K562 (cell line): ENCODE measurements at regions not wholly inside any gene's neighbourhood (a gene's known extent, or its start where the extent isn't known, plus 50 kb on each side); places are given as distances from the start of the nearest gene placed in this dataset.

Experiments
- ATAC-seq: fragments of 200-7000 bp; cut with Tn5 transposase; 3 replicates; pipeline ENCODE4 v1.9.1; 2020; ENCODE audit warnings: moderate library complexity
- BruUV-seq: library from RNA; stranded (reverse); fragments of 400-500 nt; replicated peaks from 2 replicates; lab custom pipeline; 2021; lab: Mats Ljungman, UMichigan
- CTCF ChIA-PET: fragments of 300-600 bp; formaldehyde crosslinking; extraction: SDS; loops from one replicate; lab custom pipeline; 2021; ENCODE audit warnings: low intra/inter-chr PET ratio; lab: Yijun Ruan, JAX
- POLR2A ChIA-PET: fragments of 300-600, 350-650 bp; sonication (Branson Sonifier 250); formaldehyde crosslinking; extraction: SDS; loops from one replicate; lab custom pipeline; 2021; ENCODE audit warnings: antibody characterized with exemption, inconsistent platforms; lab: Yijun Ruan, JAX
- DNase-seq, 4 experiments: peaks; one replicate each; pipeline versions ENCODE4 v3.0.0 to v3.0.0-alpha.2; 2011 to 2018; ENCODE audit warnings: low spot score in 3 of 4, mixed read lengths in 3 of 4; ENCODE audit errors: extremely low read depth in 1 of 4
- FAIRE-seq: peaks from 2 replicates; lab custom pipeline; 2011; peaks lifted over from hg19 to GRCh38; lab: Jason Lieb, UNC
- H2AFZ ChIP-seq: 2 replicates; pipeline ENCODE4 v1.6.0; 2011; ENCODE audit warnings: low read depth, low read length, control low read depth, inconsistent platforms
- H3K27ac ChIP-seq: fragments of 200-600 bp; 3 replicates; pipeline ENCODE4 v1.8.0; 2011; ENCODE audit warnings: low read depth, mild to moderate bottlenecking, control low read depth, inconsistent platforms, low read length, moderate library complexity, mixed read lengths; ENCODE audit errors: extremely low read depth
- H3K27me3 ChIP-seq, 2 experiments: fragments of 300-600 bp in 1 of 2; 2 replicates in 1 of 2; 3 replicates in 1 of 2; pipeline versions ENCODE4 v1.6.0 to v1.8.0; 2011; ENCODE audit warnings: inconsistent platforms in 2 of 2, low read length in 2 of 2, mild to moderate bottlenecking in 1 of 2, mixed read lengths in 1 of 2, moderate library complexity in 1 of 2; ENCODE audit not compliant: control insufficient read depth in 2 of 2, insufficient read depth in 2 of 2
- H3K36me3 ChIP-seq: fragments of 300-600 bp; 3 replicates; pipeline ENCODE4 v1.8.0; 2011; ENCODE audit warnings: mild to moderate bottlenecking, low read length, inconsistent platforms; ENCODE audit not compliant: control insufficient read depth, insufficient read depth
- H3K4me1 ChIP-seq, 2 experiments: fragments of 200-600 bp in 1 of 2; replicated peaks in 1 of 2; 2 replicates in 1 of 2; 3 replicates in 1 of 2; pipeline versions ENCODE4 v1.5.1 to v1.8.0; 2011; ENCODE audit warnings: inconsistent platforms in 2 of 2, low read length in 2 of 2, mild to moderate bottlenecking in 1 of 2, mixed read lengths in 1 of 2, moderate library complexity in 1 of 2; ENCODE audit not compliant: control insufficient read depth in 2 of 2, insufficient read depth in 2 of 2
- H3K4me2 ChIP-seq: 2 replicates; pipeline ENCODE4 v1.6.1; 2011; ENCODE audit warnings: low read length, control low read depth, inconsistent platforms, mixed read lengths; ENCODE audit not compliant: insufficient read depth
- H3K4me3 ChIP-seq: fragments of 200-600 bp; sonication (generic), shearing (Covaris generic); 2 replicates; pipeline ENCODE4 v1.5.1; 2016; ENCODE audit warnings: control low read depth, inconsistent platforms
- H3K79me2 ChIP-seq: fragments of 200-600 bp; 3 replicates; pipeline ENCODE4 v1.8.0; 2011; ENCODE audit warnings: low read length, inconsistent platforms; ENCODE audit not compliant: control insufficient read depth, insufficient read depth
- H3K9ac ChIP-seq, 2 experiments: 2 replicates each; pipeline versions ENCODE4 v1.6.0 to v1.6.1; 2011; ENCODE audit warnings: low read depth in 2 of 2, low read length in 2 of 2, control low read depth in 1 of 2, inconsistent platforms in 1 of 2, mild to moderate bottlenecking in 1 of 2, mixed read lengths in 1 of 2; ENCODE audit not compliant: insufficient read depth in 1 of 2
- H3K9me1 ChIP-seq: one replicate; pipeline ENCODE4 v1.6.0; 2011; ENCODE audit warnings: inconsistent platforms, mild to moderate bottlenecking, low read length, moderate library complexity; ENCODE audit not compliant: control insufficient read depth, insufficient read depth
- H3K9me3 ChIP-seq: replicated peaks from 2 replicates; pipeline ENCODE4 v1.5.1; 2011; ENCODE audit warnings: low read depth, low read length, inconsistent platforms; ENCODE audit not compliant: control insufficient read depth, insufficient read depth
- H4K20me1 ChIP-seq: replicated peaks from 2 replicates; pipeline ENCODE4 v1.6.1; 2011; ENCODE audit warnings: low read length, inconsistent platforms, mixed read lengths; ENCODE audit not compliant: control insufficient read depth, insufficient read depth
- CBX2 ChIP-seq: fragments of 200-600 bp; sonication (generic); IDR thresholded peaks from one replicate; pipeline ENCODE4 v1.6.1; 2012; ENCODE audit warnings: mild to moderate bottlenecking, low read length, inconsistent platforms; ENCODE audit not compliant: insufficient read depth, poor library complexity, severe bottlenecking
- FOSL1 ChIP-seq: fragments of 200-800 bp; sonication (Bioruptor generic); conservative IDR thresholded peaks from 2 replicates; pipeline ENCODE4 v1.6.1; 2016; ENCODE audit warnings: missing genetic modification characterization, missing compliant biosample characterization
- GTF2E2 ChIP-seq: fragments of 200-800 bp; sonication (Bioruptor generic); IDR thresholded peaks from 2 replicates; pipeline ENCODE4 v1.6.1; 2016; ENCODE audit warnings: missing genetic modification characterization, missing compliant biosample characterization
- NELFE ChIP-seq: IDR thresholded peaks from 2 replicates; pipeline ENCODE4 v1.6.1; 2011; ENCODE audit warnings: mild to moderate bottlenecking; ENCODE audit not compliant: insufficient read depth, insufficient read length
- NFE2 ChIP-seq: IDR thresholded peaks from 2 replicates; pipeline ENCODE4 v1.6.1; 2014; ENCODE audit warnings: antibody characterized with exemption, low read depth
- NR3C1 ChIP-seq: sonication (generic); formaldehyde crosslinking; IDR thresholded peaks from 2 replicates; pipeline ENCODE4 v1.8.1; 2022; ENCODE audit warnings: missing genetic modification reagents
- PHB ChIP-seq: fragments of 250-450 bp; sonication (Bioruptor Pico); IDR thresholded peaks from 2 replicates; pipeline ENCODE4 v1.5.0; 2021
- SAFB ChIP-seq: fragments of 200-400 bp; formaldehyde crosslinking; IDR thresholded peaks from 2 replicates; pipeline ENCODE4 v1.6.1; 2017; ENCODE audit warnings: low read depth, low read length, borderline replicate concordance
- TARDBP ChIP-seq: fragments of 450-650 bp; IDR thresholded peaks from 2 replicates; pipeline ENCODE4 v1.6.1; 2016
- ZSCAN32 ChIP-seq: fragments of 450-650 bp; formaldehyde crosslinking; IDR thresholded peaks from 2 replicates; pipeline ENCODE4 v1.4.0; 2020; ENCODE audit warnings: mild to moderate bottlenecking, moderate library complexity
- WGBS: fragments of 100-300 bp; shearing (Covaris generic); methylation state at CpG from one replicate; pipeline ENCODE4 v1.1.6; 2016; ENCODE audit warnings: low coverage, mixed read lengths; ENCODE audit not compliant: insufficient coverage; ENCODE audit errors: missing lambda C conversion rate; 5-methylcytosine and 5-hydroxymethylcytosine counted together
- in situ Hi-C: fragments of 300-500 bp; cut with MboI; formaldehyde crosslinking; loops from 4 replicates; pipeline ENCODE4 v1.15.0; 2018; ENCODE audit warnings: inconsistent platforms, mixed read lengths
- intact Hi-C: fragments of 100-400 bp; cut with micrococcal nuclease; formaldehyde crosslinking; loops from 2 replicates; pipeline ENCODE4 v1.14.2; 2022
- TF ChIP-seq, protein P1 (sequence below): fragments of 250-450 bp; sonication (Bioruptor Pico); IDR thresholded peaks from 2 replicates; pipeline ENCODE4 v1.8.0; 2022; ENCODE audit warnings: moderate library complexity, mild to moderate bottlenecking, inconsistent platforms
- TF ChIP-seq, protein P2 (sequence below): fragments of 250-450 bp; sonication (Bioruptor Pico); IDR thresholded peaks from 2 replicates; pipeline ENCODE4 v1.4.0; 2020; ENCODE audit warnings: mild to moderate bottlenecking
- TF ChIP-seq, protein P3 (sequence below): fragments of 450-650 bp; formaldehyde crosslinking; IDR thresholded peaks from 2 replicates; pipeline ENCODE4 v1.4.0; 2020; ENCODE audit warnings: mild to moderate bottlenecking
- TF ChIP-seq, protein P4 (sequence below): fragments of 200-800 bp; sonication (Bioruptor generic); IDR thresholded peaks from 2 replicates; pipeline ENCODE4 v1.6.1; 2017; ENCODE audit warnings: missing genetic modification characterization, missing compliant biosample characterization
- TF ChIP-seq, protein P5 (sequence below): fragments of 450-650 bp; IDR thresholded peaks from 2 replicates; pipeline ENCODE4 v1.6.1; 2016; ENCODE audit warnings: borderline replicate concordance

DNA sequence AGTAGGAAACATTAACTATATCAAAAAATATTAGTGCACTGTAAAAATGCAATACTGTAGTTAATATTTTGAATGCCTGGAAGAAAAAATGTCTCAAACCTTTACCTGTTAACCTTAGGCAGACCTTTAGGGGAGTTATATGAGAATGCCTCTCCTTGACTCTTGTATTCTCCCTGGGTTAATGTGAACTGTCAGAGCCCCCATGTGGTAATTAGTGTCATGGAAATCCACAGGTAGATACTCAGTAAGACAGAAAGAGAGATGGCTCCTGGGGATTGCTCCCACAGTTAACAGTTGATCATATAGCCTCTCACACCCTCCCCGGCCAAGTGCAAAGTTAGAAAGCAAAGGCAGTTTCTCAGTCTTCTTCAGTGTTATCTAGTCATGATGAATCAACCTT is 742.8 kb downstream of the NR2F1-AS1 start:
- Histone ChIP-seq H3K27ac (no peak overlapping the region), H3K36me3 (no peaks in the 10 kb centered on the region), H3K9me1 (no peaks in the 10 kb centered on the region), H3K79me2 (no peaks in the 10 kb centered on the region), H2AFZ (no peak overlapping the region), H3K27me3 (no peaks in the 10 kb centered on the region), H3K9me3 (no peaks in the 10 kb centered on the region), H3K9ac (no peak overlapping the region), H3K4me1 (no peaks in the 10 kb centered on the region), H3K4me2 (no peak overlapping the region), H4K20me1 (no peaks in the 10 kb centered on the region), H3K4me3 (no peak overlapping the region)
- ChIA-PET POLR2A (no interaction called here), CTCF (no interaction called here)
- intact Hi-C loops = no loop called here
- ATAC-seq (no peak), FAIRE-seq (no peak), DNase-seq (no peak)
- WGBS = 0% methylated on average over 1 of the region's 1 CpG
- no TSS peak for BruUV-seq
- in situ Hi-C loops = no loop called here
- TF ChIP-seq, protein P1, sequence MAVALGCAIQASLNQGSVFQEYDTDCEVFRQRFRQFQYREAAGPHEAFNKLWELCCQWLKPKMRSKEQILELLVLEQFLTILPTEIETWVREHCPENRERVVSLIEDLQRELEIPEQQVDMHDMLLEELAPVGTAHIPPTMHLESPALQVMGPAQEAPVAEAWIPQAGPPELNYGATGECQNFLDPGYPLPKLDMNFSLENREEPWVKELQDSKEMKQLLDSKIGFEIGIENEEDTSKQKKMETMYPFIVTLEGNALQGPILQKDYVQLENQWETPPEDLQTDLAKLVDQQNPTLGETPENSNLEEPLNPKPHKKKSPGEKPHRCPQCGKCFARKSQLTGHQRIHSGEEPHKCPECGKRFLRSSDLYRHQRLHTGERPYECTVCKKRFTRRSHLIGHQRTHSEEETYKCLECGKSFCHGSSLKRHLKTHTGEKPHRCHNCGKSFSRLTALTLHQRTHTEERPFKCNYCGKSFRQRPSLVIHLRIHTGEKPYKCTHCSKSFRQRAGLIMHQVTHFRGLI (CRISPR knock-in tag) = no peak
- TF ChIP-seq GTF2E2 (no peak), NFE2 (no peak), TARDBP (no peak), PHB (CRISPR knock-in tag) (no peak), ZSCAN32 (CRISPR knock-in tag) (no peak), CBX2 (no peak), NELFE (no peak), NR3C1 (CRISPR knock-in tag) (no peak), FOSL1 (tag) (no peak), SAFB (no peak)
- TF ChIP-seq, protein P2, sequence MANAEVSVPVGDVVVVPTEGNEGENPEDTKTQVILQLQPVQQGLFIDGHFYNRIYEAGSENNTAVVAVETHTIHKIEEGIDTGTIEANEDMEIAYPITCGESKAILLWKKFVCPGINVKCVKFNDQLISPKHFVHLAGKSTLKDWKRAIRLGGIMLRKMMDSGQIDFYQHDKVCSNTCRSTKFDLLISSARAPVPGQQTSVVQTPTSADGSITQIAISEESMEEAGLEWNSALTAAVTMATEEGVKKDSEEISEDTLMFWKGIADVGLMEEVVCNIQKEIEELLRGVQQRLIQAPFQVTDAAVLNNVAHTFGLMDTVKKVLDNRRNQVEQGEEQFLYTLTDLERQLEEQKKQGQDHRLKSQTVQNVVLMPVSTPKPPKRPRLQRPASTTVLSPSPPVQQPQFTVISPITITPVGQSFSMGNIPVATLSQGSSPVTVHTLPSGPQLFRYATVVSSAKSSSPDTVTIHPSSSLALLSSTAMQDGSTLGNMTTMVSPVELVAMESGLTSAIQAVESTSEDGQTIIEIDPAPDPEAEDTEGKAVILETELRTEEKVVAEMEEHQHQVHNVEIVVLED (CRISPR knock-in tag) = no peak
- TF ChIP-seq, protein P3, sequence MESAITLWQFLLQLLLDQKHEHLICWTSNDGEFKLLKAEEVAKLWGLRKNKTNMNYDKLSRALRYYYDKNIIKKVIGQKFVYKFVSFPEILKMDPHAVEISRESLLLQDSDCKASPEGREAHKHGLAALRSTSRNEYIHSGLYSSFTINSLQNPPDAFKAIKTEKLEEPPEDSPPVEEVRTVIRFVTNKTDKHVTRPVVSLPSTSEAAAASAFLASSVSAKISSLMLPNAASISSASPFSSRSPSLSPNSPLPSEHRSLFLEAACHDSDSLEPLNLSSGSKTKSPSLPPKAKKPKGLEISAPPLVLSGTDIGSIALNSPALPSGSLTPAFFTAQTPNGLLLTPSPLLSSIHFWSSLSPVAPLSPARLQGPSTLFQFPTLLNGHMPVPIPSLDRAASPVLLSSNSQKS (CRISPR knock-in tag) = no peak
- TF ChIP-seq, protein P4, sequence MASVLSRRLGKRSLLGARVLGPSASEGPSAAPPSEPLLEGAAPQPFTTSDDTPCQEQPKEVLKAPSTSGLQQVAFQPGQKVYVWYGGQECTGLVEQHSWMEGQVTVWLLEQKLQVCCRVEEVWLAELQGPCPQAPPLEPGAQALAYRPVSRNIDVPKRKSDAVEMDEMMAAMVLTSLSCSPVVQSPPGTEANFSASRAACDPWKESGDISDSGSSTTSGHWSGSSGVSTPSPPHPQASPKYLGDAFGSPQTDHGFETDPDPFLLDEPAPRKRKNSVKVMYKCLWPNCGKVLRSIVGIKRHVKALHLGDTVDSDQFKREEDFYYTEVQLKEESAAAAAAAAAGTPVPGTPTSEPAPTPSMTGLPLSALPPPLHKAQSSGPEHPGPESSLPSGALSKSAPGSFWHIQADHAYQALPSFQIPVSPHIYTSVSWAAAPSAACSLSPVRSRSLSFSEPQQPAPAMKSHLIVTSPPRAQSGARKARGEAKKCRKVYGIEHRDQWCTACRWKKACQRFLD (CRISPR knock-in tag) = no peak
- TF ChIP-seq, protein P5, sequence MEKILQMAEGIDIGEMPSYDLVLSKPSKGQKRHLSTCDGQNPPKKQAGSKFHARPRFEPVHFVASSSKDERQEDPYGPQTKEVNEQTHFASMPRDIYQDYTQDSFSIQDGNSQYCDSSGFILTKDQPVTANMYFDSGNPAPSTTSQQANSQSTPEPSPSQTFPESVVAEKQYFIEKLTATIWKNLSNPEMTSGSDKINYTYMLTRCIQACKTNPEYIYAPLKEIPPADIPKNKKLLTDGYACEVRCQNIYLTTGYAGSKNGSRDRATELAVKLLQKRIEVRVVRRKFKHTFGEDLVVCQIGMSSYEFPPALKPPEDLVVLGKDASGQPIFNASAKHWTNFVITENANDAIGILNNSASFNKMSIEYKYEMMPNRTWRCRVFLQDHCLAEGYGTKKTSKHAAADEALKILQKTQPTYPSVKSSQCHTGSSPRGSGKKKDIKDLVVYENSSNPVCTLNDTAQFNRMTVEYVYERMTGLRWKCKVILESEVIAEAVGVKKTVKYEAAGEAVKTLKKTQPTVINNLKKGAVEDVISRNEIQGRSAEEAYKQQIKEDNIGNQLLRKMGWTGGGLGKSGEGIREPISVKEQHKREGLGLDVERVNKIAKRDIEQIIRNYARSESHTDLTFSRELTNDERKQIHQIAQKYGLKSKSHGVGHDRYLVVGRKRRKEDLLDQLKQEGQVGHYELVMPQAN = no peak
